ENCODE measurements at regions not wholly inside any gene's neighbourhood (a gene's known extent, or its start where the extent isn't known, plus 50 kb on each side); places are given as distances from the start of the nearest gene placed in this dataset.

GRCh38 chr15:77713281-77713680 lies 80.6 kb upstream of the LINGO1 start:
- DNase-seq (ENCODE audit: low spot score) = no peak
- in situ Hi-C loops (cut with HindIII; ENCODE audit: low sequenced_read_pairs) = no loop called here

DNA sequence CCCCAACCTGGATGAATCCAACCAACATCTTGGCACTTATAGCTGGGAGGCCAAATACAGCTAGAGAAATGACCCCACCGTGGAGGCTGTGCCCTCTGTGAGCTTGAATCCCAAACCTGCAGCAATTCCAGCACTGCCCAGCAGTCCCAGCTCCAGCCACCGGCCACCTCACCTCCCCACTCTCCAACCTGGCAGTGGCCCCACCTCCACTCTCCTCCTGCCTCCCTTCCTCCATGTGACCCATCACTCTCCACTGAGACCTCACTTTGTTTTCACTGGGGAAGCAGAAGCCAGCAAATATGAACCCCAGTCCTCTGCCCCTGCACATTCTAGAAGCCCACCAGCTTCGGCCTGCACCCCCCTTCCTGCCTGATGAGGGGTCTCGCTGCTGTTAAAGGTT lies 79.7 kb upstream of the LINGO1 start:
- no peak for DNase-seq (ENCODE audit: low spot score)
- in situ Hi-C loops (cut with HindIII; ENCODE audit: low sequenced_read_pairs) = no loop called here

DNA sequence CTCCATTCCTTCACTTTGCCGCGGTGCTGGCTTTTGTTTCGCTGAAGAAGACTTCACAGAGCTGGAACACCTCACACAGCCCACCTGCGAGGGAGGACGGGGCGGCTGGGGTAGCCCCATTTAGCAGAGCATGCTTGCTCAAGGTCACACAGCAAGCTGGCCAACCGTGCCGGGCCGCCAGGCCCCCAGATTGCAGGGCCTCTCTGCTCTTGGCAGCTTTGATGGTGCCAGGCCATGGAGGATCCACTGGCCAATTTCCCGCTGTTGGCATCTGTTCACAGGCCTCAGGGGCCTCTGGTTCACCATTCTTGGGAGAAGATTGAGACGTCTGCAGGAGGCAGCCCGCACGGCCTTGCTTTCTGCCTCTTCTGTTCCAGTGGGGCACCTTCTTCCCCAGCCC lies 77.9 kb upstream of the LINGO1 start:
- in situ Hi-C loops (cut with HindIII; ENCODE audit: low sequenced_read_pairs) = no loop called here

DNA sequence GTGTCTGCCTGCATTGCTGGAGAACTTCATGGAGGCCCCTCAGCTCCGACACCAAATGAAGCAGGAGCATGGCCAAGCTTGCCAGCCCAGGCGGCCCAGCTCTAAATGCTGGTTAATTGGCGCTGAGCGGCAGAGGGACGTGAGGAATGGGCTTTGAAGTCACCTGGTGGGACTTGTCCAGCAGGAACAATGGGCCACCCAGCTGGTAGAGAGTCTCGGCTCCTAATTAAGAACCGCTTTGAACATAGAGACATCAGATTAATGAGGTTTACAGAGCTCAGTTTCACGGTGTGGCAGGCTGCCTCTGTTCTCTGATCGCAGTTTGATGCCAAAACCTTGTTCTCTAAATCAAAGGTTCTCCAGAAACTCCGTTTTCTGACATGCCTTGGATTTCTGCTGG lies 77.5 kb upstream of the LINGO1 start:
- in situ Hi-C loops (cut with HindIII; ENCODE audit: low sequenced_read_pairs) = no loop called here
- no peak for DNase-seq (ENCODE audit: low spot score)

More for the DNA sequence above, 77.9 kb upstream of the LINGO1 start:
- peak; percentile 94 for DNase-seq (ENCODE audit: low spot score)

DNA sequence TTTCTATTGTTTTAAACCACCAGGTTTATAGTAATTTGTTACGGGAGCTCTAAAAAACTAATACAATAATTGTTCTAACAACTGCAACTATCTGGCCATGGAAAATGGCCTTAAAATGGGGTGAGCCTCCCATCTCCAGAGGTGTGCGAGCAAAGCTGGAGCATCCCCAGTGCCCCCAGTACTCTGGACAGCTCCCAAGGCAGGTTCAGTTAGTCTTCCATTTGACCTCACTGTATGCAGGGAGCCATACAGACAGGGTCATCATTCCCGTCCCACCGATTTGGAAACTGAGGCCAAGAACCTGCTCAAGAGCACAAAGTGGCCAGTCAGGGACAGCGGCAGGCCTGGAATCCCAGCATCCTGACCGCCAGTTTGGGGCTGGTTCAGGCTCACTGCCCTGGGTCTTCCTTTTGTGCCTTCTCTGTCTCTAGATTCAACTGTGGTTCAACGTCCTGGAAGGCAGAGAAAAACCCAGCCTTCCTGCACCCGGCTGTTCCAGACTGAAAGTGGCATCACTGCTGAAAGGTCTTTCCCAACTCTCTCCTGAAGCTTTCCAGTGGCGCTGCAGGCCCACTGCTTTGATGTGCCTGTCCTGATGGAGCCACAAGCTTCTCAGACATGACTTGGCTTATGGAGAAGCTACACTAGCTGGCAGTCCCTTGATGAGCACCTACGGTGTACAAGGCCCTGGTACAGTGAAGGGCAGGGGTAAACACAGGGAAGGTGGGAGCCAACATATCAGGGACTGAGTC lies 76.6 kb upstream of the LINGO1 start:
- no peak for DNase-seq (ENCODE audit: low spot score)
- in situ Hi-C loops (cut with HindIII; ENCODE audit: low sequenced_read_pairs) = no loop called here

- DNase-seq (ENCODE audit: low spot score) = peak; percentile 18
- in situ Hi-C loops (cut with HindIII; ENCODE audit: low sequenced_read_pairs) = no loop called here
Observed at GRCh38 chr15:77706482-77707244, 74.0 kb upstream of the LINGO1 start.

- no peak for DNase-seq (ENCODE audit: low spot score)
- in situ Hi-C loops (cut with HindIII; ENCODE audit: low sequenced_read_pairs) = no loop called here
Observed at GRCh38 chr15:77702211-77702957, 69.7 kb upstream of the LINGO1 start.

DNA sequence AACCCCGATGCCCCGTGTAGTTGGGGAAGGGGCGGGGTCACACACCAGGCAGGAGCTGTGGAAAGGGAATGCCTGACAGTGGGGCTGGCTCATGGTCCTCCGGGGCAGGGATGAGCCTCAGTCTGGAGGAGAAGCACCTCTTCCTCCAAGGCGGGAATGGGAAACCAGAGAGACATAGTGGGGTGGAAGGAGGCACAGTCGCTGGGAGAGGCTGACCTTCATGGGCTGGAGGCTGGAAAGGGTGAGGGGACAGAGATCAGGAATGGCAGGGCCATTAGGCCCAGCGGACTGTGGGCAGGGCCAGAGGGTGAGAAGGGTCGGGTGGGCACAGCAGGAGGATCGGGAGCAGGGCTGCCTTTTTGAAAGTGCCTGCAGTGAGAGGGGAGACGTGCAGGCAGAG lies 65.8 kb upstream of the LINGO1 start:
- DNase-seq (ENCODE audit: low spot score) = no peak
- in situ Hi-C loops (cut with HindIII; ENCODE audit: low sequenced_read_pairs) = no loop called here

DNA sequence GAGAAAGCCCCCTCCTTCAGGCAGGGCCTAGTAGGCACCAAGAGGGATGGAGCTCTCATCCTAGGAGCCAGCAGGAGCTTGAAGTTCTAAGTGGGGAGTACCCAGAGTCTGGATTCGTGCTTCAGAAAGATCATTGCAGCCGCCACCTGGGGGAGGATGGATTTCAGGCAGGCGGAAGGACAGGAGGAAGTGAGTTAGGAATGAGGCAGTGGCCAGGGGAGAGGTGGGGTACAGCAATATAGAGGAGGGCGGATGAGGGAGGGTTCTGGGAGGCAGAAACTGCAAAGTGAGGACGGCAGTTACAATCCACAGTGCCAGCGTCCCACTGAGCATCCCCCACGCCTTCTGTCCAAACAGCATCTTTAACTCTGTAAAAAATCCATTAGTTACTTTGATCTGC lies 65.2 kb upstream of the LINGO1 start:
- no peak for DNase-seq (ENCODE audit: low spot score)

DNA sequence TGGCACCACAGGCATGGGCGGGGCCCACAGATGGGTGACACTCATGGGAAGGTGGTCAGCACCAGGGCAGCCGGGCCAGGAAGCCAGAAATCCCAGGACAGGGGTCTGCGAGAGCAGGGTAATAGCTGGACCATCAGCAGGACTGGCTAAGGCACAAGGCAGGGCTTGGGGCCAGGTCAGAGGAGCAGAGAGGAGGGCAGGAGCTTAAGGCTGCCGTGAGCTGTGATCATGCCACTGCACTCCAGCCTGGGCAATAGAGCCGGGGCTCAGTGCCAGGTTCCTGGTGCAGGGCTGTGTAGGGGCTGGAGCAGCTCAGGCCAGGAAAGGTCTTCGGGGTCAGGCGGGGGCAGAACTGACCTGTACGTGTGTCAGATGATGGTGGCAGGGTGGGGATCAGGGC lies 64.2 kb upstream of the LINGO1 start:
- in situ Hi-C loops (cut with HindIII; ENCODE audit: low sequenced_read_pairs) = no loop called here

More for the DNA sequence above, 65.2 kb upstream of the LINGO1 start:
- in situ Hi-C loops (cut with HindIII; ENCODE audit: low sequenced_read_pairs) = no loop called here

GRCh38 chr15:77695961-77696582 lies 63.4 kb upstream of the LINGO1 start:
- no peak for DNase-seq (ENCODE audit: low spot score)
- in situ Hi-C loops (cut with HindIII; ENCODE audit: low sequenced_read_pairs) = no loop called here

More for the DNA sequence above, 64.2 kb upstream of the LINGO1 start:
- no peak for DNase-seq (ENCODE audit: low spot score)

DNA sequence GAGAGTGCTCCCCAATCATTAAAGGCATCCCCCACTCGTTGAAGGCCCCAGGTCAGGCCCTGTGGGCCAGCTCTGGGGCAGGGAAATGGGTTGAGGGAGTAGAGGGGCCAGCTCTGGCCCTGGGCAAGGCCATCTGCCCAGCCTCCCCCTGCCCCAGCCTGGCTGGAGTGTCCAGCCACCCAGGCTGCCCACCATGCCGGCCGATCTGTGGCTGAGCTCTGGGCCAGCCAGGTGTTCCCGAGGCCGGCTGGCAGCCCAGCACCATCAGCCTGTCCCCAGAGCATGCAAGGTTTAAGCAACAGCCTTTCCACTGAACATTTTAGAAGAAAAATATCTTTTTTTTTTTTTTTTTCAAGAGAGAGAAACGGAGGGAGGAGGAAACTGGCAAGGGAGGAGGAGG lies 62.8 kb upstream of the LINGO1 start:
- in situ Hi-C loops (cut with HindIII; ENCODE audit: low sequenced_read_pairs) = no loop called here
- DNase-seq (ENCODE audit: low spot score) = no peak

DNA sequence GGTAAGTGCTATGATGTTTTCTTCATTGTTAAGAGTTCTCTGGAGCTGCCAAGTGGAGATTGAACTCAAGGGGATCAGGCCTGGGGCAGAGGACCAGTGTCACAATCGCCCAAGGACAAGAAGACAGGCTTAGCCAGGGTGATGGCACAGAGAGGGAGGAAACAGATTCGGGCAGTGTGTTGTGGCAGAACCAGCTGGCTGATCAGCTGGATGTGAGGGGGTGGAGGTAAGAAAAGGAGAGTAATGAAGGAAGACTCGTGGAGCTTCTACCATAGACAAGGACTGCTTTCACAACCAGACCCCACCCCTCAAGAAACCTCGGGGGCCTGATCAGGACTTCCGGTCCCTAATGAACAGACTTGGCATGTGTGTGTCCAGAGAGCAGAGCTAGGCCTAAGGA lies 60.9 kb upstream of the LINGO1 start:
- in situ Hi-C loops (cut with HindIII; ENCODE audit: low sequenced_read_pairs) = no loop called here
- no peak for DNase-seq (ENCODE audit: low spot score)

DNA sequence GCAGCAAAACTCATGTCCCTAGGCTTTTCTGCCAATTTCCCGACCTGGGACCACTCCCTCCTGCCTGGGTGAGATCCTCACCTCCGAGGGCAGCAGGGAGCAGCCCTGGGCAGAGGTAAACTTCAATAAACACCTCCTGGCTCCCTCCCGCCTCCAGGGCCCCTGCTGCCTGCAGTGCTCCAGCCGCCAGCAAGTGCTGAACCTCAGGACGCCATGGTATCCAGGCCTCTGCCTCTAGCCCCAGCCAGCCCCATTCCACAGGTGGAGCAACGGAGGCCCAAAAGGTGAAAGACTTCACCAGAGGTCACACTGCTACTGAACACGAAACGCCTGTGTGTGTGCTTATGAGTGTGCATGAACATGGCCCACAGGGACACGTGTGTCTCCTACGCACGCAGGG lies 59.9 kb upstream of the LINGO1 start:
- in situ Hi-C loops (cut with HindIII; ENCODE audit: low sequenced_read_pairs) = no loop called here
- DNase-seq (ENCODE audit: low spot score) = no peak

DNA sequence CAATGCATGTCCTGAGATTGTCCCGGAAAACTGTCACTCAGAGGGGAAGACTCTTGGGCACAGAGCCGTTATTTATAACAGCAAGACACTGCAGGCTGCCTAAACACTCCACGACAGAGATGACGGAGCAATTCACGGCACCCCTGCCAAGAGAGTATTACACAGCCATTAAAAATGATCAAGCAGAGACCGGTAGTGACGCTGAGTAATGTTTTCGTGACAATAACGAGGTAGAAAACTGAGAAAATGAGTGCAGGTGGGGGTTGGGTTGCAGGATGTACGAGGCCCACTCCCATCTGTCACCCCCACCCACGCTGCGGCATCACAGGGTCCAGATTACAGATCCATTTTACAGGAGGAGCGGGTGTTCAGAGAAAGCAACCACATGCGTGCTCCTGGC lies 58.9 kb upstream of the LINGO1 start:
- no peak for DNase-seq (ENCODE audit: low spot score)

GRCh38 chr15:77689821-77690220 lies 57.1 kb upstream of the LINGO1 start:
- in situ Hi-C loops (cut with HindIII; ENCODE audit: low sequenced_read_pairs) = no loop called here
- DNase-seq (ENCODE audit: low spot score) = no peak

More for the DNA sequence above, 58.9 kb upstream of the LINGO1 start:
- in situ Hi-C loops (cut with HindIII; ENCODE audit: low sequenced_read_pairs) = no loop called here

DNA sequence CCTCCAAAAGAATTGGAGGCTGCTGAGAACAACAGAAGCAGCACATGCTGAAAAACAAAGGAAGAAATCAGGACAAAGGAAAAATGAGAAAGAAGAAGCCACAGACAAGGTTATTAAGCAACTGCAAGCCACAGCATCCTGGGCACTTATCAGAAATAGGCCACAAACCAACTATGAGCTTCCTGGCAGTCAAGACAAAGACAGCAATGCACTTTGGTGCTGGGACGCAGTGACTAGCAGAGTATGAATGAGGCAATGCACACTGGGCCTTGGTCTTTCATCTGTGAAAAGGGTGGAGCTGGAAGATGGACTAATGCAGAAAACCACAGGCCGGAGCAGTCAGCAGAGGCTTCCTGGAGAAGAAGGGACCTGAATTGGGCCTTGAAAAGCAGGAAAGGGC lies 56.0 kb upstream of the LINGO1 start:
- in situ Hi-C loops (cut with HindIII; ENCODE audit: low sequenced_read_pairs) = no loop called here
- no peak for DNase-seq (ENCODE audit: low spot score)

- in situ Hi-C loops (cut with HindIII; ENCODE audit: low sequenced_read_pairs) = no loop called here
- no peak for DNase-seq (ENCODE audit: low spot score)
Observed at GRCh38 chr15:77688266-77688665, 55.6 kb upstream of the LINGO1 start.

DNA sequence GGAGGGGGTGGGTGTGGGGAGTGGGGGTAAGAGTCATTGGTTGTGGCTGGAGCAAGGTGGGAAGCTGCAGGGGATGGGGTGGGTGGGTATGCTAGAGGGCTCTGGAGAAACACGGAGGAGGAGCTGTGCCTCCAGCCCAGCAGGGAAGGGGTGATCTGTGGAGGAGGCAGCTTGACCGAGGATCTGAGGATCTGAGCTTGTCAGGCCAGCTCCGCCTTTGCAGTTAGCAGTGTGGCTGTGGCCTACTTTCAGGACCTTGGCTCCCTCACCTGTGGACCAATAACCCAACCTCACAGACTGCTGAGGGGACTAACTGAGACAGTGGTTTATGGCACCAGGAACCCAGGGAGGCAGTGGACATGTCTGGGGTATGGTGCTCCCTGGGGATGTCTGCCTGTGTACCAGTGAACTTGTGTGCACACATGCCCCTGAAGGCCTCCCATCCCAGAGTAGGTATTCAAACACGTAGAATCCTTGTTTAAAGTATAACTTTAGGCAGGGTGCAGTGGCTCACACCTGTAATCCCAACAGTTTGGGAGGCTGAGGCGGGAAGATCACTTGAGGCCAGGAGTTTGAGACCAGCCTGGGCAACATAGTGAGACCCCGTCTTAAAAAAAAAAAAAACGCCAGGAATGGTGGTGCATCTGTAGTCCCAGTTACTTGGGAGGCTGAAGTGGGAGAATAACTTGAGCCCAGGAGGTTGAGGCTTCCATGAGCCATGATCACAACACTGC lies 52.5 kb upstream of the LINGO1 start:
- no peak for DNase-seq (ENCODE audit: low spot score)
- in situ Hi-C loops (cut with HindIII; ENCODE audit: low sequenced_read_pairs) = no loop called here

Data from G401 (cell line).